ENCODE measurements at regions not wholly inside any gene's neighbourhood (a gene's known extent, or its start where the extent isn't known, plus 50 kb on each side); places are given as distances from the start of the nearest gene placed in this dataset.
"Not testable (repeated sequence)": the region's sequence is repeated elsewhere in the genome, so short reads cannot be mapped to it uniquely, and the experiment has no call there.

- H3K79me2 ChIP-seq (ENCODE audit: low read length): no peaks in the 10 kb centered on the region
- no peaks in the 10 kb centered on the region for H3K27me3 ChIP-seq (ENCODE audit: low read length)
- no peaks in the 10 kb centered on the region for H3K4me1 ChIP-seq (ENCODE audit: insufficient read depth, low read length)
- H3K9ac ChIP-seq (ENCODE audit: low read length): no peak overlapping the region
- H3K4me2 ChIP-seq (ENCODE audit: low read length): no peak overlapping the region
- intact Hi-C loops (cut with micrococcal nuclease): no loop called here
- H2AFZ ChIP-seq (ENCODE audit: low read length): no peak overlapping the region
- CTCF ChIA-PET: no interaction called here
- no peaks in the 10 kb centered on the region for H3K36me3 ChIP-seq (ENCODE audit: low read depth, low read length)
- H4K20me1 ChIP-seq (ENCODE audit: low read length): no peaks in the 10 kb centered on the region
- H3K9me2 ChIP-seq (replicated peaks; ENCODE audit: low read length): no peaks in the 10 kb centered on the region
- H3K27ac ChIP-seq (ENCODE audit: low read length): no peak overlapping the region
- no TSS peak for BruUV-seq (replicated peaks)
- POLR2A ChIA-PET (ENCODE audit: unreplicated experiment): no interaction called here
- H3K4me3 ChIP-seq (ENCODE audit: low read length): no peak overlapping the region
- TF ChIP-seq EZH2phosphoT487 (IDR thresholded peaks at IDR 0.05; ENCODE audit: borderline replicate concordance, low read length) (no peak), EZH2 (IDR thresholded peaks at IDR 0.05; ENCODE audit: low read length, unreplicated experiment) (no peak), CTCF (conservative IDR thresholded peaks at IDR 0.05; ENCODE audit: low read depth, low read length) (no peak)
- DNase-seq: no peak
- no peaks in the 10 kb centered on the region for H3F3A ChIP-seq (ENCODE audit: low read length, unreplicated experiment)
- ATAC-seq: no peak
- H3K9me3 ChIP-seq (ENCODE audit: low read length): no peaks in the 10 kb centered on the region
Measured at GRCh38 chr3:84308379-84308778, 650.4 kb upstream of the CADM2 start.

- CTCF ChIA-PET: interaction anchor here (0.5 to 0.6 kb wide), 2 partner anchors 634 to 1589 kb away, joined by 3 read pairs; no protein-coding TSS in a partner anchor
- Histone ChIP-seq H3K36me3 (ENCODE audit: low read depth, low read length) (no peaks in the 10 kb centered on the region), H3K4me2 (ENCODE audit: low read length) (peak overlapping the region; percentile 52; the same call in 1 of the 2 replicates), H2AFZ (ENCODE audit: low read length) (0 out of 2 replicates have a peak overlapping the region, but pooled peaks have one; percentile 15), H3K9ac (ENCODE audit: low read length) (peak overlapping the region; percentile 45), H3K4me3 (ENCODE audit: low read length) (no peak overlapping the region), H3K9me3 (ENCODE audit: low read length) (no peaks in the 10 kb centered on the region), H3K27me3 (ENCODE audit: low read length) (no peaks in the 10 kb centered on the region), H3F3A (ENCODE audit: low read length, unreplicated experiment) (peaks cover 4% of the 10 kb centered on the region), H3K4me1 (ENCODE audit: insufficient read depth, low read length) (peaks cover 17% of the 10 kb centered on the region), H3K27ac (ENCODE audit: low read length) (peak overlapping the region; percentile 74), H3K9me2 (replicated peaks; ENCODE audit: low read length) (no peaks in the 10 kb centered on the region), H4K20me1 (ENCODE audit: low read length) (no peaks in the 10 kb centered on the region), H3K79me2 (ENCODE audit: low read length) (no peaks in the 10 kb centered on the region)
- no TSS peak for BruUV-seq (replicated peaks)
- DNase-seq (peak; percentile 92), ATAC-seq (peak; percentile 99)
- peak; percentile 66 for TF ChIP-seq CTCF (conservative IDR thresholded peaks at IDR 0.05; ENCODE audit: low read depth, low read length)
- no peak for TF ChIP-seq EZH2phosphoT487 (IDR thresholded peaks at IDR 0.05; ENCODE audit: borderline replicate concordance, low read length)
- intact Hi-C loops (cut with micrococcal nuclease): loop anchor here (1.0 to 5.0 kb wide), 6 partner anchors 52 to 424 kb away; no protein-coding TSS in a partner anchor
- POLR2A ChIA-PET (ENCODE audit: unreplicated experiment): no interaction called here
Measured at GRCh38 chr3:84318273-84318809, 640.4 kb upstream of the CADM2 start.

- H3K27me3 ChIP-seq (ENCODE audit: low read length); H3K4me2 ChIP-seq (ENCODE audit: low read length); H3K27ac ChIP-seq (ENCODE audit: low read length); H3K4me1 ChIP-seq (ENCODE audit: insufficient read depth, low read length); intact Hi-C loops (cut with micrococcal nuclease); H3K36me3 ChIP-seq (ENCODE audit: low read depth, low read length); CTCF ChIA-PET; H3K9me3 ChIP-seq (ENCODE audit: low read length); H3K9ac ChIP-seq (ENCODE audit: low read length); H4K20me1 ChIP-seq (ENCODE audit: low read length); H3K4me3 ChIP-seq (ENCODE audit: low read length); H3K79me2 ChIP-seq (ENCODE audit: low read length); DNase-seq; ATAC-seq; H3F3A ChIP-seq (ENCODE audit: low read length, unreplicated experiment); BruUV-seq (replicated peaks); POLR2A ChIA-PET (ENCODE audit: unreplicated experiment); H3K9me2 ChIP-seq (replicated peaks; ENCODE audit: low read length); H2AFZ ChIP-seq (ENCODE audit: low read length): not testable (repeated sequence)
Measured at GRCh38 chr3:84365563-84366278, 593.1 kb upstream of the CADM2 start.
